H1 (cell line): ENCODE measurements at regions not wholly inside any gene's neighbourhood (a gene's known extent, or its start where the extent isn't known, plus 50 kb on each side); places are given as distances from the start of the nearest gene placed in this dataset.

Experiments used
- CTCF ChIA-PET: fragments of 300-600 bp; sonication (Branson Sonifier 250); formaldehyde crosslinking; loops from one replicate; lab custom pipeline; 2021; ENCODE audit not compliant: partially characterized antibody; lab: Charles Lee
- POLR2A ChIA-PET: fragments of 300-600 bp; sonication (Branson Sonifier 250); formaldehyde crosslinking; loops from one replicate; lab custom pipeline; 2021; ENCODE audit warnings: inconsistent platforms; ENCODE audit not compliant: partially characterized antibody; lab: Charles Lee
- DNase-seq, 2 experiments: peaks; one replicate each; pipeline versions ENCODE4 v3.0.0 to v3.0.0-alpha.2; 2010 to 2022; ENCODE audit warnings: low spot score in 2 of 2, low read depth in 1 of 2, mixed read lengths in 1 of 2
- FAIRE-seq: peaks from 2 replicates; lab custom pipeline; 2011; peaks lifted over from hg19 to GRCh38; lab: Jason Lieb, UNC
- H2AFZ ChIP-seq: 2 replicates; pipeline ENCODE4 v1.8.1; 2012; ENCODE audit warnings: low read length, inconsistent platforms
- H2AK5ac ChIP-seq: 2 replicates; pipeline ENCODE4 v1.6.1; 2013; ENCODE audit warnings: low read depth, low read length
- H2BK120ac ChIP-seq: replicated peaks from 2 replicates; pipeline ENCODE3; 2013; ENCODE audit warnings: low read depth, low read length, inconsistent platforms
- H2BK12ac ChIP-seq: 2 replicates; pipeline ENCODE4 v1.6.1; 2013; ENCODE audit warnings: low read depth, low read length
- H2BK15ac ChIP-seq: 2 replicates; pipeline ENCODE4 v1.6.1; 2013; ENCODE audit warnings: low read length
- H2BK20ac ChIP-seq: 2 replicates; pipeline ENCODE4 v1.6.1; 2013; ENCODE audit warnings: low read length
- H2BK5ac ChIP-seq: 2 replicates; pipeline ENCODE4 v1.6.1; 2013; ENCODE audit warnings: low read depth, low read length
- H3K14ac ChIP-seq: 2 replicates; pipeline ENCODE4 v1.6.1; 2013; ENCODE audit warnings: inconsistent platforms; ENCODE audit not compliant: insufficient read length
- H3K18ac ChIP-seq: 2 replicates; pipeline ENCODE4 v1.6.1; 2013; ENCODE audit warnings: low read length; ENCODE audit errors: extremely low read depth
- H3K23ac ChIP-seq: 2 replicates; pipeline ENCODE4 v1.6.1; 2013; ENCODE audit warnings: inconsistent platforms; ENCODE audit not compliant: insufficient read length
- H3K23me2 ChIP-seq: 2 replicates; pipeline ENCODE4 v1.6.1; 2013; ENCODE audit warnings: low read depth, low read length
- H3K27ac ChIP-seq: 2 replicates; pipeline ENCODE4 v1.6.1; 2011; ENCODE audit warnings: low read depth, low read length, inconsistent platforms
- H3K27me3 ChIP-seq, 4 experiments: replicated peaks in 1 of 4; 1 replicate in 1 of 4; 2 replicates in 3 of 4; pipeline versions ENCODE4 v1.6.1 to v1.8.1; 2011 to 2013; ENCODE audit warnings: low read length in 3 of 4, mild to moderate bottlenecking in 3 of 4, inconsistent platforms in 2 of 4, mixed read lengths in 2 of 4, moderate library complexity in 1 of 4; ENCODE audit not compliant: control insufficient read depth in 3 of 4, insufficient read depth in 3 of 4; ENCODE audit errors: extremely low read depth in 1 of 4
- H3K36me3 ChIP-seq, 4 experiments: 2 replicates each; pipeline versions ENCODE4 v1.6.1 to v1.8.1; 2011 to 2013; ENCODE audit warnings: mild to moderate bottlenecking in 4 of 4, low read length in 3 of 4, moderate library complexity in 2 of 4, control low read depth in 1 of 4, inconsistent platforms in 1 of 4; ENCODE audit not compliant: insufficient read depth in 4 of 4, control insufficient read depth in 2 of 4
- H3K4ac ChIP-seq: replicated peaks from 2 replicates; pipeline ENCODE3; 2013; ENCODE audit warnings: low read length, low read depth, mixed read lengths, inconsistent platforms; ENCODE audit not compliant: insufficient read length
- H3K4me1 ChIP-seq, 4 experiments: replicated peaks in 1 of 4; 1 replicate in 1 of 4; 2 replicates in 3 of 4; pipeline versions ENCODE4 v1.6.1 to v1.8.1; 2011 to 2013; ENCODE audit warnings: low read length in 3 of 4, inconsistent platforms in 2 of 4, mixed read lengths in 1 of 4; ENCODE audit not compliant: insufficient read depth in 4 of 4, control insufficient read depth in 3 of 4
- H3K4me2 ChIP-seq, 2 experiments: 2 replicates each; pipeline versions ENCODE4 v1.6.1 to v1.8.1; 2011 to 2013; ENCODE audit warnings: low read depth in 2 of 2, low read length in 2 of 2, control low read depth in 1 of 2, inconsistent platforms in 1 of 2, mild to moderate bottlenecking in 1 of 2; ENCODE audit not compliant: insufficient read depth in 1 of 2
- H3K4me3 ChIP-seq, 4 experiments: fragments of 200-600, 300-600 bp in 1 of 4; sonication (generic), shearing (Covaris generic), sonication (Bioruptor Twin) in 1 of 4; 2 replicates each; pipeline versions ENCODE4 v1.5.1 to v1.8.1; 2011 to 2016; ENCODE audit warnings: low read length in 4 of 4, low read depth in 3 of 4, control low read depth in 2 of 4, inconsistent platforms in 2 of 4, mild to moderate bottlenecking in 2 of 4, mixed read lengths in 1 of 4, moderate library complexity in 1 of 4; ENCODE audit not compliant: insufficient read depth in 2 of 4; ENCODE audit errors: extremely low read depth in 1 of 4
- H3K56ac ChIP-seq: replicated peaks from 2 replicates; pipeline ENCODE3; 2013; ENCODE audit warnings: low read depth, mild to moderate bottlenecking, mixed read lengths, low read length, inconsistent platforms; ENCODE audit not compliant: insufficient read length
- H3K79me1 ChIP-seq: 2 replicates; pipeline ENCODE4 v1.6.1; 2013; ENCODE audit warnings: low read depth, low read length, control low read depth
- H3K79me2 ChIP-seq, 2 experiments: 2 replicates each; pipeline versions ENCODE4 v1.6.1 to v1.8.1; 2012 to 2013; ENCODE audit warnings: low read length in 2 of 2, mild to moderate bottlenecking in 2 of 2, inconsistent platforms in 1 of 2; ENCODE audit not compliant: insufficient read depth in 2 of 2, control insufficient read depth in 1 of 2
- H3K9ac ChIP-seq, 4 experiments: replicated peaks in 1 of 4; 1 replicate in 1 of 4; 2 replicates in 3 of 4; pipeline versions ENCODE4 v1.6.1 to v1.8.1; 2011 to 2013; ENCODE audit warnings: low read depth in 3 of 4, low read length in 3 of 4, control low read depth in 2 of 4, mild to moderate bottlenecking in 2 of 4, moderate library complexity in 2 of 4, inconsistent platforms in 1 of 4; ENCODE audit errors: extremely low read depth in 1 of 4
- H3K9me3 ChIP-seq, 2 experiments: 2 replicates each; pipeline versions ENCODE4 v1.6.1 to v1.8.1; 2012 to 2013; ENCODE audit warnings: mild to moderate bottlenecking in 2 of 2, moderate library complexity in 2 of 2, control low read depth in 1 of 2, inconsistent platforms in 1 of 2, low read depth in 1 of 2, low read length in 1 of 2, mixed read lengths in 1 of 2; ENCODE audit not compliant: insufficient read depth in 2 of 2
- H4K20me1 ChIP-seq, 2 experiments: replicated peaks in 1 of 2; 2 replicates each; pipeline versions ENCODE3 to v1.8.1; 2011 to 2013; ENCODE audit warnings: inconsistent platforms in 2 of 2, low read length in 2 of 2, mild to moderate bottlenecking in 1 of 2; ENCODE audit not compliant: insufficient read depth in 2 of 2, control insufficient read depth in 1 of 2
- H4K5ac ChIP-seq: 2 replicates; pipeline ENCODE4 v1.6.1; 2013; ENCODE audit warnings: low read length, low read depth, mixed read lengths, inconsistent platforms; ENCODE audit not compliant: insufficient read length
- H4K8ac ChIP-seq: 2 replicates; pipeline ENCODE4 v1.8.0; 2013; ENCODE audit warnings: mild to moderate bottlenecking, moderate library complexity, low read length, inconsistent platforms; ENCODE audit not compliant: insufficient read depth; ENCODE audit errors: extremely low read depth
- H4K91ac ChIP-seq: replicated peaks from 2 replicates; pipeline ENCODE3; 2013; ENCODE audit warnings: low read length, mixed read lengths, inconsistent platforms; ENCODE audit not compliant: insufficient read length
- BACH1 ChIP-seq: IDR thresholded peaks from 2 replicates; pipeline ENCODE4 v1.6.1; 2012; ENCODE audit warnings: low read length, improper control_type of control experiment
- CHD2 ChIP-seq: IDR thresholded peaks from 2 replicates; pipeline ENCODE4 v1.6.1; 2012; ENCODE audit warnings: low read length, improper control_type of control experiment
- CREB1 ChIP-seq: IDR thresholded peaks from 2 replicates; pipeline ENCODE4 v1.6.1; 2012; ENCODE audit warnings: inconsistent platforms
- MAFK ChIP-seq: IDR thresholded peaks from 2 replicates; pipeline ENCODE4 v1.6.1; 2012; ENCODE audit warnings: low read depth, mild to moderate bottlenecking, improper control_type of control experiment, low read length
- SIX5 ChIP-seq: IDR thresholded peaks from 2 replicates; pipeline ENCODE4 v1.6.1; 2011; ENCODE audit warnings: mild to moderate bottlenecking, low read depth, low read length
- SP2 ChIP-seq: IDR thresholded peaks from 2 replicates; pipeline ENCODE4 v1.6.1; 2012; ENCODE audit warnings: mild to moderate bottlenecking, low read length, inconsistent platforms
- TBP ChIP-seq: IDR thresholded peaks from 2 replicates; pipeline ENCODE4 v1.6.1; 2011; ENCODE audit warnings: low read depth, low read length, improper control_type of control experiment
- ZNF274 ChIP-seq: IDR thresholded peaks from 2 replicates; pipeline ENCODE4 v1.7.0; 2012; ENCODE audit warnings: low read length, borderline replicate concordance; ENCODE audit errors: extremely low read depth
- WGBS, 2 experiments: shearing (Covaris generic) in 1 of 2; methylation state at CpG; one replicate each; pipeline versions ENCODE4 v1.1.6 to v1.1.7; 2013 to 2015; ENCODE audit warnings: low lambda C conversion rate in 2 of 2, mixed read lengths in 2 of 2, inconsistent platforms in 1 of 2, low coverage in 1 of 2, missing lambda C conversion rate in 1 of 2; ENCODE audit not compliant: insufficient replicate concordance in 2 of 2, insufficient coverage in 1 of 2, insufficient read length in 1 of 2; ENCODE audit errors: extremely low coverage in 1 of 2, missing lambda C conversion rate in 1 of 2; 5-methylcytosine and 5-hydroxymethylcytosine counted together

DNA sequence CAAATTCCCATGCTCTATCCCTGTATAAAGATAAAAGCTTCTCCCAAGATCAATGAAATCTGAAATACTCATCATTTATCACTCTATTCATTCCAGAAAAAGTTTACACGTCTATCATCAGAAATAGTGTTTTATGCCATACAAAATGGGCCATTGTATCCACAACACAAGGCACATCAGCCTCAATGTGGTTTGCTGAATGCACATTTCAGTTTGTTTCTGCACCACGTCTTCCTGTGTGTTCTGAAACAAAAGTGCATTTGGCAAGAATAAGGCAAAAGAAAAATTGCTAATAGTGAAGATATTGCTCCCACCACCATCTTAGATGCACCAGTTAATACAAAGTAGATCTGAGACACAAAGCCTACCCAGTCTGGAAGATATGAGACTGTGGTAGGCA lies 89.6 kb upstream of the ETS2 start:
- Histone ChIP-seq H3K9ac (no peak overlapping the region), H4K91ac (no peak overlapping the region), H3K4ac (no peak overlapping the region), H2BK120ac (no peak overlapping the region), H4K20me1 (no peaks in the 10 kb centered on the region), H3K23ac (no peak overlapping the region), H3K36me3 (no peaks in the 10 kb centered on the region), H4K5ac (no peak overlapping the region), H3K23me2 (no peaks in the 10 kb centered on the region), H2AFZ (no peak overlapping the region), H2BK5ac (no peak overlapping the region), H3K4me1 (no peaks in the 10 kb centered on the region; a peak in 1 of 7 replicates), H2BK20ac (no peak overlapping the region), H3K27me3 (no peaks in the 10 kb centered on the region), H3K79me2 (no peaks in the 10 kb centered on the region), H2BK15ac (no peak overlapping the region), H3K14ac (no peak overlapping the region), H3K79me1 (no peaks in the 10 kb centered on the region), H3K9me3 (no peaks in the 10 kb centered on the region), H3K56ac (no peak overlapping the region), H3K27ac (no peak overlapping the region), H4K8ac (no peak overlapping the region), H3K4me3 (no peak overlapping the region), H3K18ac (no peak overlapping the region), H3K4me2 (no peak overlapping the region), H2BK12ac (no peak overlapping the region), H2AK5ac (no peak overlapping the region)
- ChIA-PET POLR2A (no interaction called here), CTCF (interaction anchor here (1.0 kb wide), 1 partner anchor 12 kb away, joined by 3 read pairs; no protein-coding TSS in a partner anchor)
- no peak for FAIRE-seq
- DNase-seq, result no peak
- 84% methylated on average over 2 of the region's 2 CpGs; no CpG with 5 or more reads in 1 of the 2 experiments for WGBS, 2 experiments
- TF ChIP-seq SIX5, result no peak
- no peak for TF ChIP-seq TBP
- no peak for TF ChIP-seq ZNF274
- no peak for TF ChIP-seq BACH1
- TF ChIP-seq SP2, result no peak
- TF ChIP-seq MAFK, result no peak
- TF ChIP-seq CHD2, result no peak
- no peak for TF ChIP-seq CREB1
